ENCODE measurements at regions not wholly inside any gene's neighbourhood (a gene's known extent, or its start where the extent isn't known, plus 50 kb on each side); places are given as distances from the start of the nearest gene placed in this dataset.

DNA sequence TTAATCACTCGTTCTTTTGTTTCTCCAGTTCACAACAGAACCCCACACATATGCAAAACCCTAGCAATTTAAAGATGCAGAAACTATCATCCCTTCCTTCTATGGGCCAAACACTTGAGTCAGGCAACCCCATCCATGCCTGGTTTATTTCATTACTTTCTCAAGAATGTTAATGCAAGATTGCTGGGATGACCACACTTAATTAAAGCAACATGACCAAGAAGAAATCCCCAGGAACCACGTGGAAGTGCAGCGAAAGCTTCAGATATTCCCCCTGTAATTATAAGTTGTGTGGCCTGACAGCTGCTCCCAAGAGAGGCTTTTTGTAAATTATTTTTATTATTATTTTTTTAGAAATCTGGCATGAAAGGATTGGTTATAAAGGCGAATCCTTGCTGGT is 246.2 kb upstream of the ID2 start:
- TF ChIP-seq ZNF274 (IDR thresholded peaks at IDR 0.05; ENCODE audit: low read depth, low read length), result no peak
- no peak for TF ChIP-seq YY1 (IDR thresholded peaks at IDR 0.05; ENCODE audit: insufficient read depth, insufficient read length)

All from NT2/D1 (cell line).